A673 (cell line): ENCODE measurements at regions not wholly inside any gene's neighbourhood (a gene's known extent, or its start where the extent isn't known, plus 50 kb on each side); places are given as distances from the start of the nearest gene placed in this dataset.

Experiments
- BruUV-seq: library from RNA; stranded (reverse); fragments of 400-500 nt; replicated peaks from 2 replicates; lab custom pipeline; 2021; lab: Mats Ljungman, UMichigan
- CTCF ChIA-PET: fragments of 300-600 bp; sonication (Branson Sonifier 250); formaldehyde crosslinking; loops from one replicate; lab custom pipeline; 2022; ENCODE audit warnings: antibody characterized with exemption; lab: Charles Lee
- POLR2A ChIA-PET: fragments of 300-600 bp; sonication (Branson Sonifier 250); formaldehyde crosslinking; loops from one replicate; lab custom pipeline; 2022; ENCODE audit warnings: antibody characterized with exemption; ENCODE audit not compliant: low non-redundant PET; lab: Charles Lee
- DNase-seq: peaks from one replicate; pipeline ENCODE4 v3.0.0-alpha.2; 2015; ENCODE audit warnings: low spot score
- H3K27ac ChIP-seq: fragments of 200-600 bp; sonication (generic); 2 replicates; pipeline ENCODE4 v1.5.1; 2016; ENCODE audit warnings: mixed run types, low read depth, mild to moderate bottlenecking, mixed read lengths, antibody characterized with exemption, low read length; ENCODE audit not compliant: poor library complexity, severe bottlenecking
- H3K27me3 ChIP-seq: fragments of 200-600 bp; sonication (generic); replicated peaks from 2 replicates; pipeline ENCODE4 v1.6.1; 2017; ENCODE audit warnings: mixed run types, low read depth, mild to moderate bottlenecking, mixed read lengths, antibody characterized with exemption, low read length; ENCODE audit not compliant: insufficient read depth, poor library complexity
- H3K36me3 ChIP-seq: fragments of 200-600 bp; sonication (generic); 2 replicates; pipeline ENCODE4 v1.6.1; 2016; ENCODE audit warnings: mixed run types, mild to moderate bottlenecking, mixed read lengths, antibody characterized with exemption, low read length; ENCODE audit not compliant: insufficient read depth, poor library complexity, severe bottlenecking
- H3K4me1 ChIP-seq: fragments of 200-600 bp; sonication (generic); 2 replicates; pipeline ENCODE4 v1.6.1; 2017; ENCODE audit warnings: mixed run types, mild to moderate bottlenecking, mixed read lengths, antibody characterized with exemption, low read length; ENCODE audit not compliant: insufficient read depth, poor library complexity, severe bottlenecking
- H3K4me3 ChIP-seq: fragments of 200-600 bp; sonication (generic); 2 replicates; pipeline ENCODE4 v1.5.1; 2016; ENCODE audit warnings: low read depth, mixed run types, mild to moderate bottlenecking, mixed read lengths, low read length; ENCODE audit not compliant: poor library complexity, severe bottlenecking
- H3K9me3 ChIP-seq: fragments of 200-600 bp; sonication (generic); 2 replicates; pipeline ENCODE4 v1.6.1; 2016; ENCODE audit warnings: mixed run types, low read depth, mild to moderate bottlenecking, mixed read lengths, antibody characterized with exemption, low read length; ENCODE audit not compliant: poor library complexity, severe bottlenecking
- CTCF ChIP-seq: fragments of 300-800, 200-600 bp; sonication (generic); conservative IDR thresholded peaks from 2 replicates; pipeline ENCODE4 v1.5.1; 2017; ENCODE audit warnings: low read depth, mild to moderate bottlenecking, antibody characterized with exemption, low read length, moderate library complexity, mixed read lengths
- EZH2 ChIP-seq: fragments of 200-600 bp; sonication (generic); IDR thresholded peaks from 2 replicates; pipeline ENCODE4 v1.6.1; 2017; ENCODE audit warnings: borderline replicate concordance, low read depth, mild to moderate bottlenecking, mixed read lengths, antibody characterized with exemption, low read length; ENCODE audit not compliant: poor library complexity, severe bottlenecking
- intact Hi-C: fragments of 100-400 bp; cut with micrococcal nuclease; formaldehyde crosslinking; loops from one replicate; pipeline ENCODE4 v1.10.0; 2022; ENCODE audit not compliant: unreplicated experiment

- no peaks in the 10 kb centered on the region for H3K36me3 ChIP-seq
- no peaks in the 10 kb centered on the region for H3K4me1 ChIP-seq
- DNase-seq = no peak
- POLR2A ChIA-PET = no interaction called here
- intact Hi-C loops = no loop called here
- no peaks in the 10 kb centered on the region for H3K27me3 ChIP-seq
- H3K9me3 ChIP-seq = no peaks in the 10 kb centered on the region
- no peak overlapping the region for H3K27ac ChIP-seq
- no TSS peak for BruUV-seq
- TF ChIP-seq EZH2 = no peak
- no peak for TF ChIP-seq CTCF
- H3K4me3 ChIP-seq = no peak overlapping the region
- CTCF ChIA-PET = no interaction called here
Measured at GRCh38 chr4:103499094-103499493, 220.7 kb downstream of the TACR3 start.

- Histone ChIP-seq H3K4me1 (no peaks in the 10 kb centered on the region), H3K4me3 (no peak overlapping the region), H3K36me3 (no peaks in the 10 kb centered on the region), H3K27me3 (no peaks in the 10 kb centered on the region), H3K9me3 (no peaks in the 10 kb centered on the region), H3K27ac (no peak overlapping the region)
- no TSS peak for BruUV-seq
- ChIA-PET CTCF (no interaction called here), POLR2A (no interaction called here)
- intact Hi-C loops = no loop called here
- TF ChIP-seq EZH2 = no peak
- TF ChIP-seq CTCF = no peak
- no peak for DNase-seq
Measured at GRCh38 chr4:103498161-103499070, 221.4 kb downstream of the TACR3 start.

GRCh38 chr4:103497692-103498091 is 222.1 kb downstream of the TACR3 start:
- H3K27me3 ChIP-seq = no peaks in the 10 kb centered on the region
- ChIA-PET POLR2A (no interaction called here), CTCF (no interaction called here)
- H3K4me1 ChIP-seq = no peaks in the 10 kb centered on the region
- H3K36me3 ChIP-seq = no peaks in the 10 kb centered on the region
- BruUV-seq = no TSS peak
- intact Hi-C loops = no loop called here
- TF ChIP-seq EZH2 (no peak), CTCF (no peak)
- no peak for DNase-seq
- no peak overlapping the region for H3K27ac ChIP-seq
- no peaks in the 10 kb centered on the region for H3K9me3 ChIP-seq
- H3K4me3 ChIP-seq = no peak overlapping the region
